GM12891 (cell line): ENCODE measurements at regions not wholly inside any gene's neighbourhood (a gene's known extent, or its start where the extent isn't known, plus 50 kb on each side); places are given as distances from the start of the nearest gene placed in this dataset.

Source experiments
- POLR2A ChIP-seq: IDR thresholded peaks from 2 replicates; pipeline ENCODE4 v1.6.1; 2011; ENCODE audit warnings: low read depth, low read length, control low read depth
- SPI1 ChIP-seq: IDR thresholded peaks from 2 replicates; pipeline ENCODE4 v1.6.1; 2011; ENCODE audit warnings: low read depth, low read length, control low read depth

- no peak for TF ChIP-seq SPI1
- TF ChIP-seq POLR2A = no peak
Measured at GRCh38 chr5:38023371-38023770, 183.5 kb upstream of the GDNF start.
